A673 (cell line): ENCODE measurements at regions not wholly inside any gene's neighbourhood (a gene's known extent, or its start where the extent isn't known, plus 50 kb on each side); places are given as distances from the start of the nearest gene placed in this dataset.

ENCODE experiments used
- BruUV-seq: library from RNA; stranded (reverse); fragments of 400-500 nt; replicated peaks from 2 replicates; lab custom pipeline; 2021; lab: Mats Ljungman, UMichigan
- CTCF ChIA-PET: fragments of 300-600 bp; sonication (Branson Sonifier 250); formaldehyde crosslinking; loops from one replicate; lab custom pipeline; 2022; ENCODE audit warnings: antibody characterized with exemption; lab: Charles Lee
- POLR2A ChIA-PET: fragments of 300-600 bp; sonication (Branson Sonifier 250); formaldehyde crosslinking; loops from one replicate; lab custom pipeline; 2022; ENCODE audit warnings: antibody characterized with exemption; ENCODE audit not compliant: low non-redundant PET; lab: Charles Lee
- DNase-seq: peaks from one replicate; pipeline ENCODE4 v3.0.0-alpha.2; 2015; ENCODE audit warnings: low spot score
- H3K27ac ChIP-seq: fragments of 200-600 bp; sonication (generic); 2 replicates; pipeline ENCODE4 v1.5.1; 2016; ENCODE audit warnings: mixed run types, low read depth, mild to moderate bottlenecking, mixed read lengths, antibody characterized with exemption, low read length; ENCODE audit not compliant: poor library complexity, severe bottlenecking
- H3K27me3 ChIP-seq: fragments of 200-600 bp; sonication (generic); replicated peaks from 2 replicates; pipeline ENCODE4 v1.6.1; 2017; ENCODE audit warnings: mixed run types, low read depth, mild to moderate bottlenecking, mixed read lengths, antibody characterized with exemption, low read length; ENCODE audit not compliant: insufficient read depth, poor library complexity
- H3K36me3 ChIP-seq: fragments of 200-600 bp; sonication (generic); 2 replicates; pipeline ENCODE4 v1.6.1; 2016; ENCODE audit warnings: mixed run types, mild to moderate bottlenecking, mixed read lengths, antibody characterized with exemption, low read length; ENCODE audit not compliant: insufficient read depth, poor library complexity, severe bottlenecking
- H3K4me1 ChIP-seq: fragments of 200-600 bp; sonication (generic); 2 replicates; pipeline ENCODE4 v1.6.1; 2017; ENCODE audit warnings: mixed run types, mild to moderate bottlenecking, mixed read lengths, antibody characterized with exemption, low read length; ENCODE audit not compliant: insufficient read depth, poor library complexity, severe bottlenecking
- H3K4me3 ChIP-seq: fragments of 200-600 bp; sonication (generic); 2 replicates; pipeline ENCODE4 v1.5.1; 2016; ENCODE audit warnings: low read depth, mixed run types, mild to moderate bottlenecking, mixed read lengths, low read length; ENCODE audit not compliant: poor library complexity, severe bottlenecking
- H3K9me3 ChIP-seq: fragments of 200-600 bp; sonication (generic); 2 replicates; pipeline ENCODE4 v1.6.1; 2016; ENCODE audit warnings: mixed run types, low read depth, mild to moderate bottlenecking, mixed read lengths, antibody characterized with exemption, low read length; ENCODE audit not compliant: poor library complexity, severe bottlenecking
- CTCF ChIP-seq: fragments of 300-800, 200-600 bp; sonication (generic); conservative IDR thresholded peaks from 2 replicates; pipeline ENCODE4 v1.5.1; 2017; ENCODE audit warnings: low read depth, mild to moderate bottlenecking, antibody characterized with exemption, low read length, moderate library complexity, mixed read lengths
- EZH2 ChIP-seq: fragments of 200-600 bp; sonication (generic); IDR thresholded peaks from 2 replicates; pipeline ENCODE4 v1.6.1; 2017; ENCODE audit warnings: borderline replicate concordance, low read depth, mild to moderate bottlenecking, mixed read lengths, antibody characterized with exemption, low read length; ENCODE audit not compliant: poor library complexity, severe bottlenecking
- intact Hi-C: fragments of 100-400 bp; cut with micrococcal nuclease; formaldehyde crosslinking; loops from one replicate; pipeline ENCODE4 v1.10.0; 2022; ENCODE audit not compliant: unreplicated experiment

DNA sequence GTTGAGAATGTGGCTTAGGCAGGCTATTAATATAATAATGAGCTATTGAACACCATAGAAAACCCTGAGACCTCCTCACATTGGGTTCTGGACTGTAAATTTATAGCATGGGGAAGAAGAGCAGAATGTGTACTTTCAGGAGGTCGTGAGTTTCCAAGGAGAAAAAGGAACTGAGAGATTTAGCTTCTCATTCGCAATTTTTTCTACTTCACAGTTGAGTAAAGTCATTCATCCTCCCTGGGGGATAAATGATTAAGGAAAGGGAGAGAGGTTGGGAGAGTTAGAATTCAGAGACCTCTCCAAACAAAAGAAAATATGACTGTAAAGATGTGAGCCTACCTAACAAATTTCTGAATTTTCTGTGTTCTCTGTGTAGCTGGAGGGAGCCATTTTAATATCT is 205.8 kb upstream of the CYRIA start:
- no peak for TF ChIP-seq CTCF
- no peak for TF ChIP-seq EZH2
- peak; percentile 52 for DNase-seq
- POLR2A ChIA-PET = no interaction called here
- no TSS peak for BruUV-seq
- CTCF ChIA-PET = no interaction called here
- intact Hi-C loops = no loop called here
- H3K36me3 ChIP-seq = no peaks in the 10 kb centered on the region
- no peak overlapping the region for H3K27ac ChIP-seq
- no peak overlapping the region for H3K4me3 ChIP-seq
- peaks cover 26% of the 10 kb centered on the region for H3K27me3 ChIP-seq
- no peaks in the 10 kb centered on the region for H3K9me3 ChIP-seq
- peaks cover 28% of the 10 kb centered on the region for H3K4me1 ChIP-seq

- Histone ChIP-seq H3K4me1 (peaks cover 28% of the 10 kb centered on the region), H3K27me3 (peaks cover 26% of the 10 kb centered on the region), H3K27ac (no peak overlapping the region), H3K36me3 (no peaks in the 10 kb centered on the region), H3K9me3 (no peaks in the 10 kb centered on the region), H3K4me3 (no peak overlapping the region)
- intact Hi-C loops = no loop called here
- no TSS peak for BruUV-seq
- no peak for TF ChIP-seq EZH2
- no peak for TF ChIP-seq CTCF
- ChIA-PET POLR2A (interaction anchor here (0.7 kb wide), 1 partner anchor 1793 kb away, joined by 3 read pairs; no protein-coding TSS in a partner anchor), CTCF (no interaction called here)
- peak; percentile 87 for DNase-seq
Measured at GRCh38 chr2:16870491-16871076, 204.9 kb upstream of the CYRIA start.

- H3K27me3 ChIP-seq = peaks cover 26% of the 10 kb centered on the region
- no peaks in the 10 kb centered on the region for H3K9me3 ChIP-seq
- no TSS peak for BruUV-seq
- DNase-seq = peak; percentile 50
- H3K4me3 ChIP-seq = no peak overlapping the region
- ChIA-PET POLR2A (interaction anchor here (0.7 kb wide), 1 partner anchor 340 kb away, joined by 3 read pairs; no protein-coding TSS in a partner anchor), CTCF (no interaction called here)
- intact Hi-C loops = no loop called here
- no peaks in the 10 kb centered on the region for H3K36me3 ChIP-seq
- no peak for TF ChIP-seq CTCF
- no peak for TF ChIP-seq EZH2
- H3K27ac ChIP-seq = no peak overlapping the region
- H3K4me1 ChIP-seq = peaks cover 28% of the 10 kb centered on the region
Measured at GRCh38 chr2:16869711-16870110, 204.1 kb upstream of the CYRIA start.
